ENCODE measurements at regions not wholly inside any gene's neighbourhood (a gene's known extent, or its start where the extent isn't known, plus 50 kb on each side); places are given as distances from the start of the nearest gene placed in this dataset.

DNA sequence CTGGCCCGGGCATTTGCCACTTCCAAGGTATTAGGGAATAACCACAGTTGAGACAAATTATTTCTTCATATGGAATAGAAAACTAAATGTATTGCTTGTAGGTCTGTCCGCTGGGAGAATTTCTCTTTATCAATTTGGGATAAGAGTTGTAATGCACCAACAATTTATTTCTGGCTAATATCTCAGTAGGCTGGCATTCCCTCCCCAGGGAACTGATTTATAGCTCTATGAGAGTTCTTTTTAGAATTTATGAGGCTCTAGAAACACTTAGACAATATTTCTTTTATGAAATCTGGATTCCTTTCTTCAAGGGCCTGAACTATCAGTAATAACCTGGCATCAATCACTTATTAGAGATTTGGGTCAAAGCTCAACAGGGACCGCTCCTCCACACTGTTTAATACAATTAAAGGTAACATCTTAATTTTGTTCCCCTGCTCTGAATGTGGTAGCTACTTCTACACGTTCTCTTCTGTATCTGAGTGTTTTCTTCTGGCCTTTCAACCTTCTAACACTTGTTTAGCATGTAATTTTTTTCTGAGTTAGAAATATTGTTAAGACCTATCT lies 857.4 kb upstream of the PRR20A start:
- H3K23ac ChIP-seq (ENCODE audit: low read length), result no peak overlapping the region
- H4K12ac ChIP-seq (ENCODE audit: low read depth, low read length), result no peak overlapping the region
- H3K4ac ChIP-seq (ENCODE audit: low read depth, low read length), result no peak overlapping the region
- no peak overlapping the region for H2BK12ac ChIP-seq (ENCODE audit: low read length)
- no peak overlapping the region for H3K9ac ChIP-seq (ENCODE audit: low read length)
- no peak overlapping the region for H3K4me2 ChIP-seq (ENCODE audit: low read length)
- H3K18ac ChIP-seq (ENCODE audit: low read length), result no peak overlapping the region
- WGBS (ENCODE audit: extremely low coverage, insufficient coverage, insufficient read length), result no CpG with 5 or more reads among the region's 4 CpGs
- no peaks in the 10 kb centered on the region for H3K27me3 ChIP-seq (ENCODE audit: insufficient read depth, low read length)
- H2AK5ac ChIP-seq (ENCODE audit: low read length), result no peak overlapping the region
- no peaks in the 10 kb centered on the region for H3K79me1 ChIP-seq (ENCODE audit: low read length)
- no peaks in the 10 kb centered on the region for H3K36me3 ChIP-seq (ENCODE audit: control insufficient read depth in 1 of 2, insufficient read depth in 2 of 2, low read length in 2 of 2)
- no peak overlapping the region for H4K8ac ChIP-seq (ENCODE audit: low read depth, low read length)
- no peak overlapping the region for H2AFZ ChIP-seq (ENCODE audit: insufficient read depth, low read length, poor library complexity)
- no peak overlapping the region for H3K14ac ChIP-seq (ENCODE audit: low read length)
- H4K91ac ChIP-seq (ENCODE audit: low read depth, low read length), result no peak overlapping the region
- no peak overlapping the region for H2BK5ac ChIP-seq (ENCODE audit: low read depth, low read length, poor library complexity)
- no peaks in the 10 kb centered on the region for H3K79me2 ChIP-seq (ENCODE audit: control insufficient read depth, insufficient read depth, low read length, poor library complexity)
- no peaks in the 10 kb centered on the region for H3K9me3 ChIP-seq (ENCODE audit: insufficient read depth, low read depth, low read length)
- no peak overlapping the region for H3K4me3 ChIP-seq (ENCODE audit: low read depth, low read length)
- DNase-seq, result no peak
- H3K27ac ChIP-seq (ENCODE audit: low read depth, low read length), result no peak overlapping the region
- H2BK120ac ChIP-seq (ENCODE audit: insufficient read depth, low read length, poor library complexity), result no peak overlapping the region
- no peaks in the 10 kb centered on the region for H3K4me1 ChIP-seq (ENCODE audit: control insufficient read depth in 1 of 2, insufficient read depth in 2 of 2, low read length in 2 of 2)

DNA sequence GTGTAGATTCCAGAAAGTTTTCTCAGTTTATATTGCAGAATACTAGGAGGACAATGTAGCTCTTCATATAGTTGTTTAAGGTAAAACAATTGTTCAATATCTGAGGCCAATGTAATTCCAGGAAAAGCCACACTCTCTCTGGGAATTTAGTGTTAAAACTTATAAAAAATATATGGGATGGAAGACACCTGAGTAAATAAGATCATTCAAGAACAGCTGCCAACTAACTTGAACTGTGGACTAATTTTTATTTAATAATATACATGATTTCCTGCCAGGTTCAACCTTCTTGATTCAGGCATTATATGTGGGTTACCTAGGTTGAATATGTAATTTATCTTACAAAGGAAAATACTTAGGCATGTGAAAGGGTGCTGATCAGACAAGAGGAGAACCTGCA lies 841.1 kb upstream of the PRR20A start:
- Histone ChIP-seq H3K4ac (ENCODE audit: low read depth, low read length) (no peak overlapping the region), H3K36me3 (ENCODE audit: control insufficient read depth in 1 of 2, insufficient read depth in 2 of 2, low read length in 2 of 2) (no peaks in the 10 kb centered on the region), H3K79me1 (ENCODE audit: low read length) (no peaks in the 10 kb centered on the region), H2BK120ac (ENCODE audit: insufficient read depth, low read length, poor library complexity) (no peak overlapping the region), H2BK5ac (ENCODE audit: low read depth, low read length, poor library complexity) (no peak overlapping the region), H3K79me2 (ENCODE audit: control insufficient read depth, insufficient read depth, low read length, poor library complexity) (no peaks in the 10 kb centered on the region), H3K27me3 (ENCODE audit: insufficient read depth, low read length) (no peaks in the 10 kb centered on the region), H3K4me2 (ENCODE audit: low read length) (no peak overlapping the region), H2AK5ac (ENCODE audit: low read length) (no peak overlapping the region), H3K4me1 (ENCODE audit: control insufficient read depth in 1 of 2, insufficient read depth in 2 of 2, low read length in 2 of 2) (no peaks in the 10 kb centered on the region), H4K8ac (ENCODE audit: low read depth, low read length) (no peak overlapping the region), H4K12ac (ENCODE audit: low read depth, low read length) (no peak overlapping the region), H3K4me3 (ENCODE audit: low read depth, low read length) (no peak overlapping the region), H2AFZ (ENCODE audit: insufficient read depth, low read length, poor library complexity) (no peak overlapping the region), H4K91ac (ENCODE audit: low read depth, low read length) (no peak overlapping the region), H2BK12ac (ENCODE audit: low read length) (no peak overlapping the region), H3K23ac (ENCODE audit: low read length) (no peak overlapping the region), H3K14ac (ENCODE audit: low read length) (no peak overlapping the region), H3K18ac (ENCODE audit: low read length) (no peak overlapping the region), H3K27ac (ENCODE audit: low read depth, low read length) (no peak overlapping the region), H3K9me3 (ENCODE audit: insufficient read depth, low read depth, low read length) (no peaks in the 10 kb centered on the region), H3K9ac (ENCODE audit: low read length) (no peak overlapping the region)
- no peak for DNase-seq

DNA sequence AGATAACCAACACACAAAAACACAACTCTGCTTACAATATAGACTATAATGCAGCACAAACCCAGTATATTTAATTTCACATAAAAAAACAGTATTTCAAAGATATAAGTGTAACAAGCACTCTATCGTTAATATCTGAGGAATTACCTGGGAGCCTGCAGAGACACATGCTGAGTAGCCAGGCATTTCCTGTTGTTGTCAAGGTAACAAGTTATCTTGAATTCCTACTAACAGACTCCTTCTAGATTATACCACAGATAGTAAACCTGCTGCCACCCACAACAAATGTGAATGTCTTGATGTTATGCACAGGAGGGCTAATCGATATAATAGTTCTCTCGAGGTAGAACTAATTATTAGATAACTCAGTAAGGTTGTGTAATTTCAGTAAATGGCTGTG lies 826.0 kb upstream of the PRR20A start:
- H3K9ac ChIP-seq (ENCODE audit: low read length), result no peak overlapping the region
- no peak overlapping the region for H3K4ac ChIP-seq (ENCODE audit: low read depth, low read length)
- H3K14ac ChIP-seq (ENCODE audit: low read length), result no peak overlapping the region
- H2BK5ac ChIP-seq (ENCODE audit: low read depth, low read length, poor library complexity), result no peak overlapping the region
- no peak overlapping the region for H2BK120ac ChIP-seq (ENCODE audit: insufficient read depth, low read length, poor library complexity)
- H2AFZ ChIP-seq (ENCODE audit: insufficient read depth, low read length, poor library complexity), result no peak overlapping the region
- H3K36me3 ChIP-seq (ENCODE audit: control insufficient read depth in 1 of 2, insufficient read depth in 2 of 2, low read length in 2 of 2), result no peaks in the 10 kb centered on the region
- H4K8ac ChIP-seq (ENCODE audit: low read depth, low read length), result no peak overlapping the region
- H3K4me2 ChIP-seq (ENCODE audit: low read length), result no peak overlapping the region
- H3K27ac ChIP-seq (ENCODE audit: low read depth, low read length), result no peak overlapping the region
- no peak overlapping the region for H4K12ac ChIP-seq (ENCODE audit: low read depth, low read length)
- no CpG with 5 or more reads among the region's 3 CpGs for WGBS (ENCODE audit: extremely low coverage, insufficient coverage, insufficient read length)
- no peaks in the 10 kb centered on the region for H3K4me1 ChIP-seq (ENCODE audit: control insufficient read depth in 1 of 2, insufficient read depth in 2 of 2, low read length in 2 of 2)
- no peaks in the 10 kb centered on the region for H3K27me3 ChIP-seq (ENCODE audit: insufficient read depth, low read length)
- H4K91ac ChIP-seq (ENCODE audit: low read depth, low read length), result no peak overlapping the region
- no peak overlapping the region for H2AK5ac ChIP-seq (ENCODE audit: low read length)
- no peaks in the 10 kb centered on the region for H3K79me2 ChIP-seq (ENCODE audit: control insufficient read depth, insufficient read depth, low read length, poor library complexity)
- DNase-seq, result peak in 1 of 2 donors; percentile 43
- no peak overlapping the region for H3K18ac ChIP-seq (ENCODE audit: low read length)
- H3K23ac ChIP-seq (ENCODE audit: low read length), result no peak overlapping the region
- no peaks in the 10 kb centered on the region for H3K79me1 ChIP-seq (ENCODE audit: low read length)
- no peaks in the 10 kb centered on the region for H3K9me3 ChIP-seq (ENCODE audit: insufficient read depth, low read depth, low read length)
- no peak overlapping the region for H2BK12ac ChIP-seq (ENCODE audit: low read length)
- no peak overlapping the region for H3K4me3 ChIP-seq (ENCODE audit: low read depth, low read length)

DNA sequence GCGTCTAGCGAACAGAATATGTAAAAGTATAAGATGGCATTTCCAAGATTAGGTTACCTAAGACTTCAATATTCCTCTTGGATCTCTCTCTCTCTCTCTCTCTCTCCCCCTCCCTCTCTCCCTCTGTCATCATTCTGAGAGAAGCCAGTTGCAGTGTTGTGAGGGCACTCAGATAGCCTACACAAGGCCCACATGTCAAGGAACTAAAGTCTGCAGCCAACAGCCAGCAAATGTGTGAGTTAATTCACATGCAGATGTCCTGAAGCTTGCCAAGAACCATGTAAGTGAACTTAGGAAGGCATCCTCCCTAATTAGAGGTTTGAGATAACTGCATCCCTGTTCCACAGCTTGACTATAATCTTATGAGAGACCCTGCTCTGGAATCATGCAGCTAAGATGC lies 822.9 kb upstream of the PRR20A start:
- H3K27me3 ChIP-seq (ENCODE audit: insufficient read depth, low read length), result no peaks in the 10 kb centered on the region
- H3K9ac ChIP-seq (ENCODE audit: low read length), result no peak overlapping the region

More for the DNA sequence above, 822.9 kb upstream of the PRR20A start:
- no peak overlapping the region for H3K4me2 ChIP-seq (ENCODE audit: low read length)
- H3K9me3 ChIP-seq (ENCODE audit: insufficient read depth, low read depth, low read length), result no peaks in the 10 kb centered on the region
- H4K12ac ChIP-seq (ENCODE audit: low read depth, low read length), result no peak overlapping the region
- H2BK120ac ChIP-seq (ENCODE audit: insufficient read depth, low read length, poor library complexity), result no peak overlapping the region
- no peaks in the 10 kb centered on the region for H3K79me2 ChIP-seq (ENCODE audit: control insufficient read depth, insufficient read depth, low read length, poor library complexity)
- H3K79me1 ChIP-seq (ENCODE audit: low read length), result no peaks in the 10 kb centered on the region
- H3K4me3 ChIP-seq (ENCODE audit: low read depth, low read length), result no peak overlapping the region
- no peak overlapping the region for H2AFZ ChIP-seq (ENCODE audit: insufficient read depth, low read length, poor library complexity)
- H4K91ac ChIP-seq (ENCODE audit: low read depth, low read length), result no peak overlapping the region
- no peak overlapping the region for H3K4ac ChIP-seq (ENCODE audit: low read depth, low read length)
- H3K36me3 ChIP-seq (ENCODE audit: control insufficient read depth in 1 of 2, insufficient read depth in 2 of 2, low read length in 2 of 2), result no peaks in the 10 kb centered on the region
- no peak overlapping the region for H3K23ac ChIP-seq (ENCODE audit: low read length)
- no peak overlapping the region for H3K18ac ChIP-seq (ENCODE audit: low read length)
- H2BK5ac ChIP-seq (ENCODE audit: low read depth, low read length, poor library complexity), result no peak overlapping the region
- H3K4me1 ChIP-seq (ENCODE audit: control insufficient read depth in 1 of 2, insufficient read depth in 2 of 2, low read length in 2 of 2), result no peaks in the 10 kb centered on the region
- H2AK5ac ChIP-seq (ENCODE audit: low read length), result no peak overlapping the region
- WGBS (ENCODE audit: extremely low coverage, insufficient coverage, insufficient read length), result no CpG with 5 or more reads among the region's 2 CpGs
- H4K8ac ChIP-seq (ENCODE audit: low read depth, low read length), result no peak overlapping the region
- no peak overlapping the region for H3K14ac ChIP-seq (ENCODE audit: low read length)
- DNase-seq, result no peak
- H2BK12ac ChIP-seq (ENCODE audit: low read length), result no peak overlapping the region
- no peak overlapping the region for H3K27ac ChIP-seq (ENCODE audit: low read depth, low read length)
